NT2/D1 (cell line): ENCODE measurements at regions not wholly inside any gene's neighbourhood (a gene's known extent, or its start where the extent isn't known, plus 50 kb on each side); places are given as distances from the start of the nearest gene placed in this dataset.

Experiments
- SUZ12 ChIP-seq: IDR thresholded peaks from 2 replicates; pipeline ENCODE4 v1.6.1; 2011; ENCODE audit not compliant: insufficient read length, insufficient read depth; ENCODE audit errors: extremely low read depth
- YY1 ChIP-seq: IDR thresholded peaks from 2 replicates; pipeline ENCODE4 v1.6.1; 2011; ENCODE audit not compliant: insufficient read length, insufficient read depth
- ZNF274 ChIP-seq: IDR thresholded peaks from 2 replicates; pipeline ENCODE4 v1.6.1; 2011; ENCODE audit warnings: mild to moderate bottlenecking, low read depth, low read length

- TF ChIP-seq ZNF274 (no peak), YY1 (no peak), SUZ12 (no peak)
Measured at GRCh38 chr2:146978577-146979555, 866.0 kb upstream of the ACVR2A start.
